CD14-positive monocyte (primary cell): ENCODE measurements at regions not wholly inside any gene's neighbourhood (a gene's known extent, or its start where the extent isn't known, plus 50 kb on each side); places are given as distances from the start of the nearest gene placed in this dataset.

Experiments
- DNase-seq, 3 donors: peaks; one replicate each; pipeline ENCODE4 v3.0.0-alpha.2; 2011 to 2022
- H2AFZ ChIP-seq: 2 replicates; pipeline ENCODE4 v1.6.0; 2012; ENCODE audit warnings: mild to moderate bottlenecking, low read depth, low read length, inconsistent platforms; ENCODE audit not compliant: insufficient read depth, poor library complexity, severe bottlenecking
- H3K27ac ChIP-seq, 2 donors: 1 replicate in 1 of 2; 2 replicates in 1 of 2; pipeline ENCODE4 v1.5.1; 2012 to 2013; ENCODE audit warnings: low read length in 2 of 2, control low read depth in 1 of 2, inconsistent platforms in 1 of 2, low read depth in 1 of 2, mild to moderate bottlenecking in 1 of 2
- H3K27me3 ChIP-seq, 2 donors: one replicate each; pipeline versions ENCODE4 v1.6.0 to v1.6.1; 2011 to 2013; ENCODE audit warnings: low read length in 2 of 2; ENCODE audit not compliant: control insufficient read depth in 2 of 2, insufficient read depth in 2 of 2
- H3K36me3 ChIP-seq, 2 donors: replicated peaks in 1 of 2; 1 replicate in 1 of 2; 2 replicates in 1 of 2; pipeline versions ENCODE4 v1.5.1 to v1.6.1; 2012 to 2013; ENCODE audit warnings: low read length in 2 of 2, control low read depth in 1 of 2, inconsistent platforms in 1 of 2, mild to moderate bottlenecking in 1 of 2; ENCODE audit not compliant: insufficient read depth in 2 of 2, control insufficient read depth in 1 of 2
- H3K4me1 ChIP-seq, 2 donors: 1 replicate in 1 of 2; 2 replicates in 1 of 2; pipeline versions ENCODE4 v1.5.1 to v1.6.1; 2012 to 2013; ENCODE audit warnings: low read length in 2 of 2, control low read depth in 1 of 2, inconsistent platforms in 1 of 2, mild to moderate bottlenecking in 1 of 2, moderate library complexity in 1 of 2; ENCODE audit not compliant: insufficient read depth in 2 of 2, control insufficient read depth in 1 of 2
- H3K4me2 ChIP-seq: replicated peaks from 2 replicates; pipeline ENCODE3; 2012; ENCODE audit warnings: low read length, moderate library complexity, mild to moderate bottlenecking; ENCODE audit not compliant: poor library complexity, severe bottlenecking; ENCODE audit errors: extremely low read depth
- H3K4me3 ChIP-seq, 3 experiments: fragments of 200-600 bp in 1 of 3; sonication (generic) in 1 of 3; replicated peaks in 1 of 3; 1 replicate in 2 of 3; 2 replicates in 1 of 3; pipeline ENCODE4 v1.5.1; 2011 to 2013; ENCODE audit warnings: low read length in 3 of 3, mild to moderate bottlenecking in 3 of 3, control low read depth in 2 of 3, low read depth in 2 of 3, inconsistent platforms in 1 of 3, moderate library complexity in 1 of 3
- H3K79me2 ChIP-seq: 2 replicates; pipeline ENCODE4 v1.6.0; 2012; ENCODE audit warnings: mild to moderate bottlenecking, control low read depth, inconsistent platforms, low read length, moderate library complexity; ENCODE audit not compliant: insufficient read depth
- H3K9ac ChIP-seq: 2 replicates; pipeline ENCODE4 v1.6.0; 2017; ENCODE audit warnings: low read length, mild to moderate bottlenecking; ENCODE audit not compliant: insufficient read depth, poor library complexity, severe bottlenecking
- H3K9me3 ChIP-seq, 2 donors: replicated peaks in 1 of 2; 1 replicate in 1 of 2; 2 replicates in 1 of 2; pipeline versions ENCODE4 v1.5.1 to v1.6.1; 2012 to 2013; ENCODE audit warnings: low read length in 2 of 2, control low read depth in 1 of 2; ENCODE audit not compliant: control insufficient read depth in 1 of 2, insufficient read depth in 1 of 2
- H4K20me1 ChIP-seq: 2 replicates; pipeline ENCODE4 v1.6.0; 2012; ENCODE audit warnings: mild to moderate bottlenecking, low read length, control low read depth, moderate library complexity; ENCODE audit not compliant: insufficient read depth
- H3K27ac Mint-ChIP-seq, 7 donors: one replicate each; pipeline ENCODE4 v1.8.0; 2020; ENCODE audit warnings: mild to moderate bottlenecking in 7 of 7, mixed read lengths in 7 of 7, moderate library complexity in 6 of 7, inconsistent platforms in 2 of 7
- H3K27me3 Mint-ChIP-seq, 3 donors: one replicate each; pipeline ENCODE4 v1.8.0; 2021 to 2022; ENCODE audit warnings: low read depth in 3 of 3, mild to moderate bottlenecking in 3 of 3, mixed read lengths in 3 of 3, moderate library complexity in 3 of 3, inconsistent platforms in 1 of 3
- H3K36me3 Mint-ChIP-seq, 2 donors: one replicate each; pipeline ENCODE4 v1.8.0; 2020; ENCODE audit warnings: mixed read lengths in 2 of 2, inconsistent platforms in 1 of 2, mild to moderate bottlenecking in 1 of 2
- H3K4me1 Mint-ChIP-seq: one replicate; pipeline ENCODE4 v1.8.0; 2020; ENCODE audit warnings: mild to moderate bottlenecking, mixed read lengths
- H3K4me3 Mint-ChIP-seq, 2 donors: one replicate each; pipeline ENCODE4 v1.8.0; 2020; ENCODE audit warnings: mild to moderate bottlenecking in 2 of 2, mixed read lengths in 2 of 2, moderate library complexity in 1 of 2
- H3K9me3 Mint-ChIP-seq, 7 donors: one replicate each; pipeline ENCODE4 v1.8.0; 2020 to 2022; ENCODE audit warnings: mixed read lengths in 7 of 7, mild to moderate bottlenecking in 6 of 7, moderate library complexity in 6 of 7, inconsistent platforms in 2 of 7
- CTCF ChIP-seq: fragments of 200-600 bp; IDR thresholded peaks from one replicate; pipeline ENCODE4 v1.8.0; 2022; ENCODE audit warnings: antibody characterized with exemption, mild to moderate bottlenecking
- WGBS: methylation state at CpG from one replicate; pipeline ENCODE4 v1.1.5; 2013; ENCODE audit warnings: missing lambda C conversion rate; ENCODE audit not compliant: insufficient coverage; 5-methylcytosine and 5-hydroxymethylcytosine counted together
- intact Hi-C, 2 donors: fragments of 100-400 bp; cut with micrococcal nuclease; formaldehyde crosslinking; loops; one replicate each; pipeline versions ENCODE4 v1.15.0 to v1.15.1; 2023

- WGBS, result 94% methylated on average over 4 of the region's 4 CpGs
- peaks cover 0 to 6% (median 3%) of the 10 kb centered on the region in 7 donors for H3K9me3 Mint-ChIP-seq
- H3K4me2 ChIP-seq, result no peak overlapping the region
- H3K36me3 ChIP-seq, result no peaks in the 10 kb centered on the region
- no peak overlapping the region for H3K27ac Mint-ChIP-seq
- H3K4me3 ChIP-seq, result no peak overlapping the region
- no peaks in the 10 kb centered on the region for H4K20me1 ChIP-seq
- intact Hi-C loops, result no loop called here
- no peaks in the 10 kb centered on the region for H3K27me3 ChIP-seq
- no peaks in the 10 kb centered on the region for H3K79me2 ChIP-seq
- H3K4me1 ChIP-seq, result no peaks in the 10 kb centered on the region
- no peak overlapping the region for H3K9ac ChIP-seq
- DNase-seq, result no peak
- H3K4me1 Mint-ChIP-seq, result no peaks in the 10 kb centered on the region
- H3K27ac ChIP-seq, result no peak overlapping the region
- peaks cover 0 to 2% (median 2%) of the 10 kb centered on the region in 3 donors for H3K27me3 Mint-ChIP-seq
- no peaks in the 10 kb centered on the region for H3K36me3 Mint-ChIP-seq
- no peak overlapping the region for H3K4me3 Mint-ChIP-seq
- no peaks in the 10 kb centered on the region for H3K9me3 ChIP-seq
- TF ChIP-seq CTCF, result no peak
- no peak overlapping the region for H2AFZ ChIP-seq
Observed at GRCh38 chr16:65455761-65456160, 333.9 kb upstream of the CDH11 start.

- Mint-ChIP-seq H3K36me3 (no peaks in the 10 kb centered on the region), H3K4me3 (no peak overlapping the region), H3K27ac (no peak overlapping the region), H3K9me3 (peaks cover 0 to 12% (median 4%) of the 10 kb centered on the region in 7 donors), H3K4me1 (no peaks in the 10 kb centered on the region), H3K27me3 (peaks cover 1 to 4% (median 4%) of the 10 kb centered on the region in 3 donors)
- Histone ChIP-seq H3K9ac (no peak overlapping the region), H3K4me2 (no peak overlapping the region), H3K4me3 (no peak overlapping the region), H2AFZ (no peak overlapping the region), H3K36me3 (no peaks in the 10 kb centered on the region), H3K79me2 (no peaks in the 10 kb centered on the region), H3K27ac (no peak overlapping the region), H3K4me1 (no peaks in the 10 kb centered on the region), H3K27me3 (no peaks in the 10 kb centered on the region), H4K20me1 (no peaks in the 10 kb centered on the region), H3K9me3 (peaks cover 0 to 6% of the 10 kb centered on the region in 2 donors)
- intact Hi-C loops, result no loop called here
- DNase-seq, result no peak
- WGBS, result 100% methylated on average over 1 of the region's 2 CpGs
- TF ChIP-seq CTCF, result no peak
Observed at GRCh38 chr16:65453646-65454045, 331.8 kb upstream of the CDH11 start.
